Stimulated activated CD4-positive, alpha-beta T cell treated with anti-CD3 and anti-CD28 coated beads, Interleukin-15, amount 100 ng/mL, for 24 hours (primary cell): ENCODE measurements at regions not wholly inside any gene's neighbourhood (a gene's known extent, or its start where the extent isn't known, plus 50 kb on each side); places are given as distances from the start of the nearest gene placed in this dataset.
"Not testable (repeated sequence)": the region's sequence is repeated elsewhere in the genome, so short reads cannot be mapped to it uniquely, and the experiment has no call there.

Source experiments
- DNase-seq: peaks from one replicate; pipeline ENCODE4 v3.0.0-alpha.2; 2020

- DNase-seq, result not testable (repeated sequence)
Observed at GRCh38 chr17:77290759-77291558, 150.2 kb downstream of the SEC14L1 start.

DNA sequence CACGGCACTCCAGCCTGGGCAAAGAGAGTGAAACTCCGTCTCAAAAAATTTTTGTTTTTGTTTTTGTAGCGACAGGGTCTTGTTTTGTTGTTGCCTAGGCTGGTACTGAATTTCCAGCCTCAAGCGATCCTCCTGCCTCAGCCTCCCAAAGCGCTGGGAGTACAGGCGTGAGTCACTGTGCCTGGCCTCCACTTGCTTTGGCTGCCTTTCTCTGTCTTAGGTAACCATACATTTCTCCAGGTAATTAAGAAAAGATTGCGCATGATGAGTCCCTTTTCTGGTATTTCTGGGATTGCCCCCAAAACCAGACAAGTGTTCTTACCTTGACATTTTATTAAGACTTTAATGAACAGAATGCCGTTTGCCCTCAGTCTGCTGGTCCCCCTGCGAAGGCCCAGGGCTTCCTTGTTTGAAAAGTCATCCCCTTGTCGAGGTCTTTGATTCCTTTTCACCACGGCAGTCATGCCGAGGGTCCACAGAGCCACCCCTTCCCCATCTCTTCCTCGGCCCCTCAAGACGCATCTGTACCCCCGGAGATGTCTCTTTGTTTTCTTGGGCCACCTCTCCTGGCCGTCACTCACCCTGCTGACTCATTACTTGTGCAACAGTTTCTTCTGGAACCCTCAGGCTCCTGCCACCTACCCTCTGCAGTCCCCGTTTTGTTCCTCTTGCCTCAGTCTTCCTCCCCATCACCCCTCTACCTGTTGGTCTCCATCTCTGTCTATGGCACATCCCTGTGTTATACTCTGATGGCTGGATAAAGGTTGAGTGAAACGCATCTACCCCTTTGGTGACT, 151.0 kb downstream of the SEC14L1 start:
- DNase-seq, result no peak

GRCh38 chr17:77294761-77295160, 154.0 kb downstream of the SEC14L1 start:
- DNase-seq, result no peak

GRCh38 chr17:77295241-77295853, 154.6 kb downstream of the SEC14L1 start:
- DNase-seq, result no peak

- DNase-seq, result no peak
Observed at GRCh38 chr17:77296769-77297409, 156.1 kb downstream of the SEC14L1 start.

- DNase-seq, result no peak
Observed at GRCh38 chr17:77297693-77298666, 157.2 kb downstream of the SEC14L1 start.

DNA sequence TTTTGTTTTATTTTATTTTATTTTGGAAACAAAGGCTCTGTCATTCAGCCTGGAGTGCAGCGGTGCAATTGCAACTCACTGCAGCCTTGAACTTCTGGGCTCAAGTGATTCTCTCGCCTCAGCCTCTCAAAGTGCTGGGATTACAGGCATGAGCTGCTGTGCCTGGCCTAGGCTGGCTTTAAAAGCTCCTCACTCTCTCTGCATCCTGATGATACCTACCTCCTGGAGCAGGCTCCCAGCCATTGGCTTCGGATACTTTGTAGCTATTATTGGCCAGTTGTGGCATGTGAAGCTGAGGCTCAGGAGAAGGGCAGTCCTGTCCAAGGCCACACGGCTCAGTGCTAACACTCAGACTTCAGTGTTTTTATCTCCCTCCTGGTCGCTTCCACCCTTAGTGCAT, 158.0 kb downstream of the SEC14L1 start:
- no peak for DNase-seq

GRCh38 chr17:77299256-77300015, 158.7 kb downstream of the SEC14L1 start:
- DNase-seq, result no peak

DNA sequence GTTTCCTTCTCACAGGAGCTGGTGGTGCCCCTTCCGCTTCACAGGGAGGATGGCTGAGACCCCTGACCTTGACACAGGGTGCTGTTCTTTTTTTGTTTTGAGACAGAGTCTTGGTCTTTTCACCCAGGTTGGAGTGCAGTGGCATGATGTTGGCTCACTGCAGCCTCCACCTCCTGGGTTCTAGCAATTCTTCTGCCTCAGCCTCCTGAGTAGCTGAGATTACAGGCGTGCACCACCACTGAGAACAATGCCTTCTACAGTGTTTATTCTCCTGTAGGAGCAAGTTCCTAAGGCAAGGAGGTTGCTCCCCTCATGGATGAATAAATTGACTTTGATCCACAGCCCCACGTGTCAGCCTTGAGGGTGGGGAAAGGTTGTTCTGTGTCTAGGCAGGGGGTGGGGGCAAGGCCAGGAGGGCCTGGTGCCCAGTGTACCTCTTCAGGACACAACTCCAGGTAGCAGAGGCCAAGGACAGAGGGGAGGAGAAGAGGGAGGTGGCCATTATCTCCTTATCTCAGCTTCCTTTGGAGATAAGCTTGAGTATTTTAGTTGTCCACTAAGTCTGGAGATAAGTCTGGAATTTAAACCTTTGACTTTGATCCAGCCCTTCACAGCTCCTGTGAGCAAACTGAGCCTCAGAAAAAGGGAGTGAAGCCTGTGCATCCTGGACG, 159.4 kb downstream of the SEC14L1 start:
- no peak for DNase-seq

DNA sequence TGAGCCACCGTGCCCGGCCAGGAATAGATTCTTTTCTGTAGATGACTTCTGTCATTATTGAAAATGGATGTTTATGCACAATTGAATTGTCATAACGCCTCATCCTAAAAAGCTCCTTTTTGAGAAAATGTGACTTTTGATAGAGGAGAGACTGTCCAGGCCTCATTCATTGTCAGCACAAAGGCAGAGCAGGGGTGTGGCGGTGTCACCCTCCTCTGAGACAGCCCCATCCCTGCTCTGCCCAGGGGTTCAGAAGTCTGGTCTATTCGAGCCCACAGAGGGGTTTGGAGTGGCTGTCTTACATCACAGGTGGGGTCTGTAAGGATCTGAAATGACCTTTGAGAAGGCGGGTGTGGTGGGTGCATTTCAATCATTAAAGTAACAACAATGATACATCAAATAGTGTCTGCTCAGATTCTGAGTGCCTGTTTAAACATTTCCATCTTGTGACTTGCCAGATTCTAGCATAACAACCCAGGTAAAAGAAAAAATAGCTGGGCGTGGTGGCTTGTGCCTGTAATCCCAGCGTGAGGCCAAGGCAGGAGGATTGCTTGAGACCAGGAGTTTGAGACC, 161.0 kb downstream of the SEC14L1 start:
- DNase-seq, result no peak

DNA sequence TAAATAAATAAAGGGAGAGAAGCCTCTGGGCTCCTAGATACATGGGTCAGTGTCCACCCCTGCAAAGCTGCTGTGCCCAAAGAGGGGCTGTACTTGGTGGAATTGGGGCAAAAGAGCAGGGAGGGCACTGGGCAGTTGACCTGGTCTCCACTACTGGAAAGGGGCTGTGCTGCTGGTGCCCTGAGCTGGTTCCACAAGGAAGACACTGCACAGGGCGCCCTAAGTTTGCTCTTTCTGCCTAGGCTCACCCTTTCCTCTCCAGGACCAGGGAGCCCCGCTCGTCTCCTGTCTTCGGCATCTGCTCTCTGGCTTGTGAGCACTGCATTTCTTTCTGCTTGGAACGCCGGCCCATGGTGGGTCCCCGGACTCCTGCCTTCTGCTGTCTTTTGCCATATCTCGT, 161.9 kb downstream of the SEC14L1 start:
- no peak for DNase-seq

- no peak for DNase-seq
Observed at GRCh38 chr17:77303620-77304019, 162.9 kb downstream of the SEC14L1 start.

DNA sequence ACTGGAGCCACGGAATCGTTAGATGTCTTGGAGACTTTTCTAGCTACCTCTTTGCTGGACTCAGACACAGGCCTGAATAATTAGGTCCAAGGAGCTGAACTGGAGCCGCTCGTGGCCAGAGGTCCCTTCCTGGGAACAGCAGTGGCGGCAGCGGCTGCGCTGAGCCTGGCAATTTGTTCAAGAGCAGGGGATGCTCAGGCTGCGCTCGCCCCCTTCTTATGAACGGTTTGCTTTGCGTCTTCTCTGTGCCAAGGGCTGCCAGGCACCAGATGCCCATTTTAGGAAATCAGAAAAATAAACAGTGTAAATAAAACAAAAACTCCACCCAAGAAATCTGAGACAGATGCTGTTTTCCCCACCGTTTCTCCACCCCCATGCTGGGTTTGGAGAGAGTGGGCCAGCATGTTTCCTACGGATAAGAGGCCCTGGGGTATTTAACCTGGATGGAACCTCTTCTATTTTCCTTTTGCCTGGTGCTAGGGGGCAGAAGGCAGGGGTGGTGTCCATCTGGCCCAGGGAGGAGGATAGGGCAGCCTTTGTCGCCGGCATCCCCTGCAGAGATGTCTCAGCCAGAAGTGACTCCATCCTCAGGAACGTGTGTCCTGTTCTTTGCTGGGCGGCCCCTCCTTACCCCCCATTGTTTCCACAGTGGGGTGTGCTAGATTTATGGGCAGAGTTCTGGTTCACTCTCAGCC, 163.4 kb downstream of the SEC14L1 start:
- DNase-seq, result no peak

DNA sequence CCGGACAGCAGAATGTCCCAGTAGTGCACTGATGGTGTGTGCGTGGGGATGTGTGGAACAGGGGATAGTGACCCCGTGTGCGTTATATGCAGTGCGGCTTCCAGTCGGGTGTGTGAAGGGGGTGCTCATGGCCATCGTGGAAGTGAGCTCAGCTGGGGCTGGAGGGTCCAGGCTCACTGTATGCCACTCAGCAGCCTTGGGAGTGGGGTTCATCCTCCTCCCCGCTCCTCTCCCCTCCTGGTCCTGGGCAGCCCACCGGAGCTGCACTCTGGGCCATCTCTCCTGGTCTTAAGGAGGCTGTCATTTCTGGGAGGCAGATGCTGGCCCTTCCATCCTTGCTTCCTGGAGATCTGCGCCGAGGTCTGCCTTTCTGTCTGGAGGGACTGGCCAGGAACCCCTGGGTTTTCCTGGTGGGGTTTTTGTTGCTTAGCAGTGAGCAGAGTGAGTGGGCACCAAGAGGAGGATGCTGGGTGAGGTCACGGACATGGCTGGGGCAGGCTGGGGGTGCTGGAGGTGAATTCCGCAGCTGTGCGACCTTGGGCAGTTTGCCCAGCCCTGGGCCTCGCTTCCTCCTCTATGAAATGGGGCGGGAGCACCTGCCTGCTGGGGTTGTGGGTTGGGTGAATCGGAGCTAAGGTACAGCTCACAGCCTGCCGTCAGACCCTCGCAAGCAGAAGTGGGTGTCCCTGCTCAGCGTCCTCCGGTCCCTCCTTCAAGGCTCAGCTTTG, 164.1 kb downstream of the SEC14L1 start:
- no peak for DNase-seq

GRCh38 chr17:77306048-77306789, 165.4 kb downstream of the SEC14L1 start:
- no peak for DNase-seq

GRCh38 chr17:77306790-77307478, 166.2 kb downstream of the SEC14L1 start:
- no peak for DNase-seq

- no peak for DNase-seq
Observed at GRCh38 chr17:77307479-77308198, 166.9 kb downstream of the SEC14L1 start.
